ENCODE measurements at regions not wholly inside any gene's neighbourhood (a gene's known extent, or its start where the extent isn't known, plus 50 kb on each side); places are given as distances from the start of the nearest gene placed in this dataset.

- no peak for TF ChIP-seq POLR2AphosphoS5 (IDR thresholded peaks at IDR 0.05; ENCODE audit: insufficient read depth, low read depth, low read length)
- no peak for TF ChIP-seq CTCF (IDR thresholded peaks at IDR 0.05; ENCODE audit: extremely low read depth in 1 of 2, insufficient read depth in 1 of 2, low read depth in 1 of 2, low read length in 2 of 2)
- TF ChIP-seq POLR2A (IDR thresholded peaks at IDR 0.05; ENCODE audit: low read depth, low read length): no peak
- no peak for TF ChIP-seq MYC (IDR thresholded peaks at IDR 0.05; ENCODE audit: low read depth, low read length)
- no peak for TF ChIP-seq JUN (IDR thresholded peaks at IDR 0.05; ENCODE audit: borderline replicate concordance, insufficient read depth, insufficient read length, low read depth)
- no peak for TF ChIP-seq EZH2 (IDR thresholded peaks at IDR 0.05; ENCODE audit: borderline replicate concordance, low read depth, low read length, severe bottlenecking)
Observed at GRCh38 chr4:30126351-30126750, 593.8 kb upstream of the PCDH7 start.

All from endothelial cell of umbilical vein (primary cell).